HCT116 (cell line): ENCODE measurements at regions not wholly inside any gene's neighbourhood (a gene's known extent, or its start where the extent isn't known, plus 50 kb on each side); places are given as distances from the start of the nearest gene placed in this dataset.

Experiments used
- ATAC-seq: fragments of 200-7000 bp; cut with Tn5 transposase; 2 replicates; pipeline ENCODE4 v1.9.1; 2020; ENCODE audit warnings: mild to moderate bottlenecking, moderate library complexity
- BruUV-seq: library from RNA; stranded (reverse); fragments of 400-500 nt; replicated peaks from 2 replicates; lab custom pipeline; 2021; lab: Mats Ljungman, UMichigan
- CTCF ChIA-PET: fragments of 300-600 bp; sonication (Branson Sonifier 250); formaldehyde crosslinking; loops from one replicate; lab custom pipeline; 2021; ENCODE audit warnings: antibody characterized with exemption; lab: Charles Lee
- POLR2A ChIA-PET: fragments of 300-600, 350-600 bp; sonication (Branson Sonifier 250); formaldehyde crosslinking; loops from one replicate; lab custom pipeline; 2021; ENCODE audit warnings: antibody characterized with exemption; lab: Charles Lee
- RAD21 ChIA-PET, 2 experiments: fragments of 300-600 bp; sonication (Branson Sonifier 250); formaldehyde crosslinking; loops; one replicate each; lab custom pipeline; 2023; ENCODE audit warnings: low total read pairs in 2 of 2; ENCODE audit not compliant: uncharacterized antibody in 2 of 2, unreplicated experiment in 2 of 2, low non-redundant PET in 1 of 2; lab: Charles Lee
- DNase-seq: peaks from one replicate; pipeline ENCODE4 v3.0.0-alpha.2; 2010; ENCODE audit warnings: low read depth, low spot score
- H2AFZ ChIP-seq: fragments of 200-600 bp; shearing (Covaris generic), sonication (generic); 2 replicates; pipeline ENCODE4 v1.6.1; 2017; ENCODE audit warnings: low read depth, mixed run types, mixed read lengths, antibody characterized with exemption, low read length; ENCODE audit not compliant: poor library complexity, severe bottlenecking
- H3K27ac ChIP-seq: 2 replicates; pipeline ENCODE4 v1.5.1; 2012; ENCODE audit warnings: low read depth, low read length
- H3K27me3 ChIP-seq: fragments of 200-600 bp; sonication (generic); 2 replicates; pipeline ENCODE4 v1.6.1; 2016; ENCODE audit warnings: mixed run types, low read length, mixed read lengths; ENCODE audit not compliant: insufficient read depth
- H3K36me3 ChIP-seq, 2 experiments: fragments of 200-500 bp in 1 of 2; fragments of 200-600 bp in 1 of 2; sonication (Bioruptor generic) in 1 of 2; sonication (generic) in 1 of 2; 2 replicates each; pipeline versions ENCODE4 v1.5.1 to v1.6.1; 2014 to 2016; ENCODE audit warnings: low read length in 2 of 2, inconsistent platforms in 1 of 2, mixed read lengths in 1 of 2, mixed run types in 1 of 2; ENCODE audit not compliant: insufficient read depth in 2 of 2, control insufficient read depth in 1 of 2
- H3K4me1 ChIP-seq, 2 experiments: fragments of 200-600 bp in 1 of 2; sonication (generic) in 1 of 2; 2 replicates each; pipeline versions ENCODE4 v1.5.1 to v1.6.1; 2012 to 2017; ENCODE audit warnings: low read length in 2 of 2, inconsistent platforms in 1 of 2, mild to moderate bottlenecking in 1 of 2, mixed read lengths in 1 of 2, mixed run types in 1 of 2, moderate library complexity in 1 of 2; ENCODE audit not compliant: insufficient read depth in 2 of 2, control insufficient read depth in 1 of 2
- H3K4me2 ChIP-seq: fragments of 200-600 bp; sonication (generic); 2 replicates; pipeline ENCODE4 v1.6.1; 2017; ENCODE audit warnings: mixed run types, low read length, mixed read lengths
- H3K4me3 ChIP-seq, 2 experiments: fragments of 200-600 bp in 1 of 2; sonication (generic) in 1 of 2; replicated peaks in 1 of 2; 2 replicates each; pipeline ENCODE4 v1.5.1; 2011 to 2016; ENCODE audit warnings: low read length in 2 of 2, control low read depth in 1 of 2, low read depth in 1 of 2, mild to moderate bottlenecking in 1 of 2, mixed read lengths in 1 of 2, mixed run types in 1 of 2
- H3K79me2 ChIP-seq: fragments of 200-600 bp; sonication (generic); 2 replicates; pipeline ENCODE4 v1.6.1; 2017; ENCODE audit warnings: mild to moderate bottlenecking, mixed run types, low read length, moderate library complexity, mixed read lengths; ENCODE audit not compliant: insufficient read depth
- H3K9ac ChIP-seq: fragments of 200-600 bp; sonication (generic); 2 replicates; pipeline ENCODE4 v1.6.1; 2016; ENCODE audit warnings: low read length, mixed read lengths
- H3K9me2 ChIP-seq: fragments of 200-600 bp; sonication (generic), shearing (Covaris generic); 2 replicates; pipeline ENCODE4 v1.6.1; 2017; ENCODE audit warnings: mixed run types, mild to moderate bottlenecking, moderate library complexity; ENCODE audit not compliant: insufficient read depth
- H3K9me3 ChIP-seq, 2 experiments: fragments of 200-500 bp in 1 of 2; fragments of 200-600 bp in 1 of 2; sonication (Bioruptor generic) in 1 of 2; sonication (generic) in 1 of 2; 2 replicates each; pipeline ENCODE4 v1.6.1; 2014 to 2017; ENCODE audit warnings: low read length in 2 of 2, mixed read lengths in 2 of 2, inconsistent platforms in 1 of 2, low read depth in 1 of 2, mild to moderate bottlenecking in 1 of 2, mixed run types in 1 of 2, moderate library complexity in 1 of 2; ENCODE audit not compliant: control insufficient read depth in 1 of 2, insufficient read depth in 1 of 2
- H4K20me1 ChIP-seq: fragments of 200-600 bp; sonication (generic), shearing (Covaris generic); 2 replicates; pipeline ENCODE4 v1.6.1; 2017; ENCODE audit warnings: mixed run types, mild to moderate bottlenecking, moderate library complexity; ENCODE audit not compliant: insufficient read depth
- CBX3 ChIP-seq: IDR thresholded peaks from 2 replicates; pipeline ENCODE4 v1.6.1; 2012; ENCODE audit warnings: low read depth
- CEBPB ChIP-seq: IDR thresholded peaks from 2 replicates; pipeline ENCODE4 v1.6.1; 2012; ENCODE audit warnings: low read depth
- EGR1 ChIP-seq: IDR thresholded peaks from 2 replicates; pipeline ENCODE4 v1.6.1; 2012; ENCODE audit warnings: low read depth
- POLR2A ChIP-seq: IDR thresholded peaks from 2 replicates; pipeline ENCODE4 v1.7.0; 2011; ENCODE audit warnings: borderline replicate concordance; ENCODE audit not compliant: insufficient read depth, insufficient read length; ENCODE audit errors: extremely low read depth
- RAD21 ChIP-seq: IDR thresholded peaks from 2 replicates; pipeline ENCODE4 v1.6.1; 2012; ENCODE audit warnings: low read depth, mild to moderate bottlenecking
- SP1 ChIP-seq: IDR thresholded peaks from 2 replicates; pipeline ENCODE4 v1.6.1; 2012; ENCODE audit warnings: low read depth
- ZFX ChIP-seq: fragments of 450-650 bp; IDR thresholded peaks from 2 replicates; pipeline ENCODE4 v1.6.1; 2017
- intact Hi-C: fragments of 100-400 bp; cut with micrococcal nuclease; formaldehyde crosslinking; loops from 2 replicates; pipeline ENCODE4 v1.10.0; 2022
- TF ChIP-seq, protein P1 (sequence below): IDR thresholded peaks from 2 replicates; pipeline ENCODE4 v1.6.1; 2012; ENCODE audit warnings: low read depth
- TF ChIP-seq, protein P2 (sequence below): IDR thresholded peaks from 2 replicates; pipeline ENCODE4 v1.6.1; 2012

DNA sequence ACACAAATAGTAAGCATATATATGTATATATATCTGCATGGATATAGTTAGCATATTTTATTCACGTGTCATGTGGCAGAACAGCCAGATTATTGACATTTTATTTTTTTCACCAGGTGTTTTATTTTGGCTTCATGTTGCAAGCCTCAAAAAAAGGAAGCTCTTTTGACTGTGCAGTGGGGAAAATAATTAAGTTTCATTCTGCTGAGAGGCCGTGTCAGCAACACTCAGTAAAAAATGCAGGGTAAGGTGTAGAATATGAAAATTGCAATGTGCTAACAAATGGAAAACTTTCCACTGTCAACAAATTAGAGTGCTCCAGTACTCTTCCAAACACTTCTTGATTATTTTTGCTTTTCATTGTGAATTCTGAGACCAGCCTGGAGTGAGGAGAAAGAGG is 511.5 kb downstream of the GLUD2 start:
- H3K36me3 ChIP-seq, result no peaks in the 10 kb centered on the region
- ChIA-PET RAD21 (no interaction called here), POLR2A (no interaction called here), CTCF (no interaction called here)
- H3K27me3 ChIP-seq, result no peaks in the 10 kb centered on the region
- BruUV-seq, result no TSS peak
- no peak overlapping the region for H2AFZ ChIP-seq
- H4K20me1 ChIP-seq, result no peaks in the 10 kb centered on the region
- no peaks in the 10 kb centered on the region for H3K4me1 ChIP-seq
- intact Hi-C loops, result no loop called here
- H3K9me3 ChIP-seq, result no peaks in the 10 kb centered on the region
- no peak overlapping the region for H3K9ac ChIP-seq
- H3K9me2 ChIP-seq, result no peaks in the 10 kb centered on the region
- H3K4me2 ChIP-seq, result no peak overlapping the region
- DNase-seq (no peak), ATAC-seq (no peak)
- H3K27ac ChIP-seq, result no peak overlapping the region
- H3K4me3 ChIP-seq, result no peak overlapping the region
- no peaks in the 10 kb centered on the region for H3K79me2 ChIP-seq
- TF ChIP-seq, protein P1, sequence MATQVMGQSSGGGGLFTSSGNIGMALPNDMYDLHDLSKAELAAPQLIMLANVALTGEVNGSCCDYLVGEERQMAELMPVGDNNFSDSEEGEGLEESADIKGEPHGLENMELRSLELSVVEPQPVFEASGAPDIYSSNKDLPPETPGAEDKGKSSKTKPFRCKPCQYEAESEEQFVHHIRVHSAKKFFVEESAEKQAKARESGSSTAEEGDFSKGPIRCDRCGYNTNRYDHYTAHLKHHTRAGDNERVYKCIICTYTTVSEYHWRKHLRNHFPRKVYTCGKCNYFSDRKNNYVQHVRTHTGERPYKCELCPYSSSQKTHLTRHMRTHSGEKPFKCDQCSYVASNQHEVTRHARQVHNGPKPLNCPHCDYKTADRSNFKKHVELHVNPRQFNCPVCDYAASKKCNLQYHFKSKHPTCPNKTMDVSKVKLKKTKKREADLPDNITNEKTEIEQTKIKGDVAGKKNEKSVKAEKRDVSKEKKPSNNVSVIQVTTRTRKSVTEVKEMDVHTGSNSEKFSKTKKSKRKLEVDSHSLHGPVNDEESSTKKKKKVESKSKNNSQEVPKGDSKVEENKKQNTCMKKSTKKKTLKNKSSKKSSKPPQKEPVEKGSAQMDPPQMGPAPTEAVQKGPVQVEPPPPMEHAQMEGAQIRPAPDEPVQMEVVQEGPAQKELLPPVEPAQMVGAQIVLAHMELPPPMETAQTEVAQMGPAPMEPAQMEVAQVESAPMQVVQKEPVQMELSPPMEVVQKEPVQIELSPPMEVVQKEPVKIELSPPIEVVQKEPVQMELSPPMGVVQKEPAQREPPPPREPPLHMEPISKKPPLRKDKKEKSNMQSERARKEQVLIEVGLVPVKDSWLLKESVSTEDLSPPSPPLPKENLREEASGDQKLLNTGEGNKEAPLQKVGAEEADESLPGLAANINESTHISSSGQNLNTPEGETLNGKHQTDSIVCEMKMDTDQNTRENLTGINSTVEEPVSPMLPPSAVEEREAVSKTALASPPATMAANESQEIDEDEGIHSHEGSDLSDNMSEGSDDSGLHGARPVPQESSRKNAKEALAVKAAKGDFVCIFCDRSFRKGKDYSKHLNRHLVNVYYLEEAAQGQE, result no peak
- no peak for TF ChIP-seq RAD21
- no peak for TF ChIP-seq CBX3
- TF ChIP-seq ZFX, result no peak
- TF ChIP-seq CEBPB, result no peak
- TF ChIP-seq POLR2A, result no peak
- TF ChIP-seq, protein P2, sequence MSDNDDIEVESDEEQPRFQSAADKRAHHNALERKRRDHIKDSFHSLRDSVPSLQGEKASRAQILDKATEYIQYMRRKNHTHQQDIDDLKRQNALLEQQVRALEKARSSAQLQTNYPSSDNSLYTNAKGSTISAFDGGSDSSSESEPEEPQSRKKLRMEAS, result no peak
- TF ChIP-seq SP1, result no peak
- no peak for TF ChIP-seq EGR1
